WTC11 (cell line): ENCODE measurements at regions not wholly inside any gene's neighbourhood (a gene's known extent, or its start where the extent isn't known, plus 50 kb on each side); places are given as distances from the start of the nearest gene placed in this dataset.

Experiments used
- ATAC-seq: fragments of 200-7000 bp; cut with Tn5 transposase; 2 replicates; pipeline ENCODE4 v1.10.0; 2021; ENCODE audit warnings: mild to moderate bottlenecking, moderate library complexity
- CTCF ChIA-PET: fragments of 300-600 bp; sonication (Branson Sonifier 250); formaldehyde crosslinking; loops from one replicate; lab custom pipeline; 2021; ENCODE audit warnings: antibody characterized with exemption; lab: Charles Lee
- POLR2A ChIA-PET: fragments of 350-600 bp; sonication (Branson Sonifier 250); formaldehyde crosslinking; loops from one replicate; lab custom pipeline; 2021; ENCODE audit warnings: antibody characterized with exemption; lab: Charles Lee
- DNase-seq: peaks from one replicate; pipeline ENCODE4 v3.0.0; 2021; ENCODE audit warnings: low spot score
- H3K27ac Mint-ChIP-seq: 2 replicates; pipeline ENCODE4 v1.8.0; 2021; ENCODE audit warnings: mixed read lengths
- H3K27me3 Mint-ChIP-seq: 2 replicates; pipeline ENCODE4 v1.8.0; 2021; ENCODE audit warnings: low read depth, mild to moderate bottlenecking, moderate library complexity, mixed read lengths
- H3K36me3 Mint-ChIP-seq: 2 replicates; pipeline ENCODE4 v1.8.0; 2021; ENCODE audit warnings: mixed read lengths
- H3K4me1 Mint-ChIP-seq: 2 replicates; pipeline ENCODE4 v1.8.0; 2022; ENCODE audit warnings: mixed read lengths
- H3K4me3 Mint-ChIP-seq: 2 replicates; pipeline ENCODE4 v1.8.0; 2021; ENCODE audit warnings: mild to moderate bottlenecking, moderate library complexity, mixed read lengths
- H3K9me3 Mint-ChIP-seq: 2 replicates; pipeline ENCODE4 v1.8.0; 2021; ENCODE audit warnings: mixed read lengths
- FOXJ3 ChIP-seq: sonication (generic); formaldehyde crosslinking; IDR thresholded peaks from 2 replicates; pipeline ENCODE4 v1.9.0; 2021; ENCODE audit warnings: missing genetic modification reagents, mild to moderate bottlenecking, borderline replicate concordance
- FOXK1 ChIP-seq: sonication (generic); formaldehyde crosslinking; IDR thresholded peaks from 2 replicates; pipeline ENCODE4 v1.8.0; 2022; ENCODE audit warnings: mild to moderate bottlenecking, moderate library complexity, missing genetic modification reagents
- FOXP4 ChIP-seq: sonication (generic); formaldehyde crosslinking; IDR thresholded peaks from 2 replicates; pipeline ENCODE4 v1.8.0; 2022; ENCODE audit warnings: mild to moderate bottlenecking, missing genetic modification reagents
- HMGA2 ChIP-seq: fragments of 250-450 bp; sonication (Bioruptor Pico); IDR thresholded peaks from 2 replicates; pipeline ENCODE4 v1.4.0; 2021; ENCODE audit warnings: mild to moderate bottlenecking, moderate library complexity
- IRF1 ChIP-seq: sonication (generic); formaldehyde crosslinking; IDR thresholded peaks from 2 replicates; pipeline ENCODE4 v1.8.0; 2023; ENCODE audit warnings: missing genetic modification reagents
- IRF2 ChIP-seq: sonication (generic); formaldehyde crosslinking; IDR thresholded peaks from 2 replicates; pipeline ENCODE4 v1.8.0; 2022; ENCODE audit warnings: low read depth, missing genetic modification reagents, borderline replicate concordance
- NFYB ChIP-seq: sonication (generic); formaldehyde crosslinking; conservative IDR thresholded peaks from 2 replicates; pipeline ENCODE4 v1.8.0; 2022; ENCODE audit warnings: low read depth, missing genetic modification reagents
- NR1H2 ChIP-seq: sonication (generic); formaldehyde crosslinking; IDR thresholded peaks from 2 replicates; pipeline ENCODE4 v1.9.0; 2021; ENCODE audit warnings: mild to moderate bottlenecking, moderate library complexity, missing genetic modification reagents
- OVOL2 ChIP-seq: fragments of 250-450 bp; sonication (Bioruptor Pico); IDR thresholded peaks from 2 replicates; pipeline ENCODE4 v1.9.0; 2021; ENCODE audit warnings: mild to moderate bottlenecking, borderline replicate concordance
- PREB ChIP-seq: sonication (generic); formaldehyde crosslinking; IDR thresholded peaks from 2 replicates; pipeline ENCODE4 v1.8.1; 2022; ENCODE audit warnings: mild to moderate bottlenecking, missing genetic modification reagents, moderate library complexity, borderline replicate concordance
- SOX15 ChIP-seq: fragments of 250-450 bp; sonication (Bioruptor Pico); IDR thresholded peaks from 2 replicates; pipeline ENCODE4 v1.9.0; 2021; ENCODE audit warnings: mild to moderate bottlenecking
- STAT6 ChIP-seq: sonication (generic); formaldehyde crosslinking; conservative IDR thresholded peaks from 2 replicates; pipeline ENCODE4 v1.8.1; 2023; ENCODE audit warnings: mild to moderate bottlenecking, low read depth, missing genetic modification reagents, moderate library complexity
- TEAD1 ChIP-seq: sonication (generic); formaldehyde crosslinking; IDR thresholded peaks from 2 replicates; pipeline ENCODE4 v1.8.0; 2022; ENCODE audit warnings: mild to moderate bottlenecking, missing genetic modification reagents
- TEAD4 ChIP-seq: sonication (generic); formaldehyde crosslinking; IDR thresholded peaks from 2 replicates; pipeline ENCODE4 v1.8.0; 2022; ENCODE audit warnings: mild to moderate bottlenecking, missing genetic modification reagents
- TP53 ChIP-seq: sonication (generic); formaldehyde crosslinking; IDR thresholded peaks from 2 replicates; pipeline ENCODE4 v1.8.1; 2023; ENCODE audit warnings: mild to moderate bottlenecking, missing genetic modification reagents
- USF2 ChIP-seq: sonication (generic); formaldehyde crosslinking; IDR thresholded peaks from 2 replicates; pipeline ENCODE4 v1.8.1; 2023; ENCODE audit warnings: mild to moderate bottlenecking, missing genetic modification reagents, moderate library complexity
- ZNF416 ChIP-seq: fragments of 250-450 bp; sonication (Bioruptor Pico); IDR thresholded peaks from 2 replicates; pipeline ENCODE4 v1.9.0; 2021; ENCODE audit warnings: mild to moderate bottlenecking, inconsistent platforms
- ZNF423 ChIP-seq: fragments of 250-450 bp; sonication (Bioruptor Pico); IDR thresholded peaks from 2 replicates; pipeline ENCODE4 v2.1.2; 2022; ENCODE audit warnings: mild to moderate bottlenecking, moderate library complexity
- ZNF671 ChIP-seq: fragments of 250-450 bp; sonication (Bioruptor Pico); IDR thresholded peaks from 2 replicates; pipeline ENCODE4 v1.8.0; 2021; ENCODE audit warnings: mild to moderate bottlenecking
- TF ChIP-seq, protein P1 (sequence below): sonication (generic); formaldehyde crosslinking; IDR thresholded peaks from 2 replicates; pipeline ENCODE4 v1.8.1; 2022; ENCODE audit warnings: low read depth, mild to moderate bottlenecking, moderate library complexity, missing genetic modification reagents, borderline replicate concordance
- TF ChIP-seq, protein P2 (sequence below): sonication (generic); formaldehyde crosslinking; conservative IDR thresholded peaks from 2 replicates; pipeline ENCODE4 v1.8.1; 2022; ENCODE audit warnings: mild to moderate bottlenecking, missing genetic modification reagents
- TF ChIP-seq, protein P3 (sequence below): sonication (generic); formaldehyde crosslinking; IDR thresholded peaks from 2 replicates; pipeline ENCODE4 v1.8.0; 2022; ENCODE audit warnings: mild to moderate bottlenecking, missing genetic modification reagents
- TF ChIP-seq, protein P4 (sequence below): fragments of 250-450 bp; sonication (Bioruptor Pico); IDR thresholded peaks from 2 replicates; pipeline ENCODE4 v2.1.2; 2022; ENCODE audit warnings: mild to moderate bottlenecking, moderate library complexity

DNA sequence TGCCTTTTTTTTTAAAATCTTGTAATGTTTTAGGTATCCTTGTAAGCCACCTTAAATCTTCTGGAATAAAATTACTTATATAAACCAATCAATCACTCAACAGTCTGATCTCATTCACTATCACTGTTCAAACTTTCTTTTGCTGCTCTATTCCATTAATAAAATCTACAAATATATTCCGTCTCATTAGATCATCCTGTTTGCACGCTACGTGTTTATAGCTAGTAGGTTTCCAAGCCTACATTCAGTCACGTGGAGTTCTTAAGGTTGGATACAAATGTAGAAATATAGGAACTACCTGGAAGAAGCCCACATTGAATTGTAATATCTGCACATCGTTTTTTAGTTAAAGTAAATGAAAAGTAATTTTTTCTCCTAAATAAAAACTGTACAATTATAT lies 274.8 kb upstream of the CNTN4 start (continued):
- no peak for TF ChIP-seq IRF2
- no peak for TF ChIP-seq NR1H2 (CRISPR knock-in tag)
- TF ChIP-seq FOXJ3 (CRISPR knock-in tag): no peak
- TF ChIP-seq, protein P1, sequence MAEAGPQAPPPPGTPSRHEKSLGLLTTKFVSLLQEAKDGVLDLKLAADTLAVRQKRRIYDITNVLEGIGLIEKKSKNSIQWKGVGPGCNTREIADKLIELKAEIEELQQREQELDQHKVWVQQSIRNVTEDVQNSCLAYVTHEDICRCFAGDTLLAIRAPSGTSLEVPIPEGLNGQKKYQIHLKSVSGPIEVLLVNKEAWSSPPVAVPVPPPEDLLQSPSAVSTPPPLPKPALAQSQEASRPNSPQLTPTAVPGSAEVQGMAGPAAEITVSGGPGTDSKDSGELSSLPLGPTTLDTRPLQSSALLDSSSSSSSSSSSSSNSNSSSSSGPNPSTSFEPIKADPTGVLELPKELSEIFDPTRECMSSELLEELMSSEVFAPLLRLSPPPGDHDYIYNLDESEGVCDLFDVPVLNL (CRISPR knock-in tag): no peak

DNA sequence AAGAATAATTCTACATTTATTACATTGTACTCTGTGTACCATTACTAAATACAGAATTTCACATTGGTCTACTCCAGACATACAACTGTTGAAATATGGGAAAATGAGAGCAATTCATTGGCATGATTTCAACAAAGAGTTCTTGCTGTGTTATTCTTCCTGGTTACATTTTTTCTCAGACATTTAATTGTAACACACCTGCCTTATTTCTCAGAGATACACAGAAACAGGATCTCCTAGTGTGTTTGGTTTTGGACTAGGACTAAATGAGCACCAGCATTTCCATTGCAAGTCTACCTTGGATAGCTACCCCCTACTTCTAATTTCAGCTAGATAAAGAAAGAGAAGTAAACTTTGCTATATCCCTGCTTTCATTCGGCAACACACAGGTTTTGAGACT lies 274.3 kb upstream of the CNTN4 start:
- ChIA-PET POLR2A (no interaction called here), CTCF (no interaction called here)
- peaks cover 83% of the 10 kb centered on the region for H3K9me3 Mint-ChIP-seq
- H3K27me3 Mint-ChIP-seq: no peaks in the 10 kb centered on the region; the same call in 1 of the 2 replicates
- no peak overlapping the region for H3K27ac Mint-ChIP-seq
- H3K4me3 Mint-ChIP-seq: no peak overlapping the region
- peaks cover 70% of the 10 kb centered on the region for H3K36me3 Mint-ChIP-seq
- H3K4me1 Mint-ChIP-seq: no peaks in the 10 kb centered on the region
- DNase-seq (no peak), ATAC-seq (no peak)
- TF ChIP-seq, protein P2, sequence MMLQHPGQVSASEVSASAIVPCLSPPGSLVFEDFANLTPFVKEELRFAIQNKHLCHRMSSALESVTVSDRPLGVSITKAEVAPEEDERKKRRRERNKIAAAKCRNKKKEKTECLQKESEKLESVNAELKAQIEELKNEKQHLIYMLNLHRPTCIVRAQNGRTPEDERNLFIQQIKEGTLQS (CRISPR knock-in tag): no peak
- no peak for TF ChIP-seq USF2 (CRISPR knock-in tag)
- TF ChIP-seq FOXP4 (CRISPR knock-in tag): no peak
- TF ChIP-seq FOXK1 (CRISPR knock-in tag): no peak
- TF ChIP-seq ZNF423 (CRISPR knock-in tag): no peak
- TF ChIP-seq IRF1 (CRISPR knock-in tag): no peak
- no peak for TF ChIP-seq ZNF416 (CRISPR knock-in tag)
- no peak for TF ChIP-seq SOX15 (CRISPR knock-in tag)
- TF ChIP-seq, protein P3, sequence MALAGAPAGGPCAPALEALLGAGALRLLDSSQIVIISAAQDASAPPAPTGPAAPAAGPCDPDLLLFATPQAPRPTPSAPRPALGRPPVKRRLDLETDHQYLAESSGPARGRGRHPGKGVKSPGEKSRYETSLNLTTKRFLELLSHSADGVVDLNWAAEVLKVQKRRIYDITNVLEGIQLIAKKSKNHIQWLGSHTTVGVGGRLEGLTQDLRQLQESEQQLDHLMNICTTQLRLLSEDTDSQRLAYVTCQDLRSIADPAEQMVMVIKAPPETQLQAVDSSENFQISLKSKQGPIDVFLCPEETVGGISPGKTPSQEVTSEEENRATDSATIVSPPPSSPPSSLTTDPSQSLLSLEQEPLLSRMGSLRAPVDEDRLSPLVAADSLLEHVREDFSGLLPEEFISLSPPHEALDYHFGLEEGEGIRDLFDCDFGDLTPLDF (CRISPR knock-in tag): no peak
- TF ChIP-seq NFYB (CRISPR knock-in tag): no peak
- TF ChIP-seq, protein P4, sequence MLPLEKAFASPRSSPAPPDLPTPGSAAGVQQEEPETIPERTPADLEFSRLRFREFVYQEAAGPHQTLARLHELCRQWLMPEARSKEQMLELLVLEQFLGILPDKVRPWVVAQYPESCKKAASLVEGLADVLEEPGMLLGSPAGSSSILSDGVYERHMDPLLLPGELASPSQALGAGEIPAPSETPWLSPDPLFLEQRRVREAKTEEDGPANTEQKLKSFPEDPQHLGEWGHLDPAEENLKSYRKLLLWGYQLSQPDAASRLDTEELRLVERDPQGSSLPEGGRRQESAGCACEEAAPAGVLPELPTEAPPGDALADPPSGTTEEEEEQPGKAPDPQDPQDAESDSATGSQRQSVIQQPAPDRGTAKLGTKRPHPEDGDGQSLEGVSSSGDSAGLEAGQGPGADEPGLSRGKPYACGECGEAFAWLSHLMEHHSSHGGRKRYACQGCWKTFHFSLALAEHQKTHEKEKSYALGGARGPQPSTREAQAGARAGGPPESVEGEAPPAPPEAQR (CRISPR knock-in tag): no peak
- no peak for TF ChIP-seq ZNF671
- TF ChIP-seq OVOL2 (CRISPR knock-in tag): no peak

DNA sequence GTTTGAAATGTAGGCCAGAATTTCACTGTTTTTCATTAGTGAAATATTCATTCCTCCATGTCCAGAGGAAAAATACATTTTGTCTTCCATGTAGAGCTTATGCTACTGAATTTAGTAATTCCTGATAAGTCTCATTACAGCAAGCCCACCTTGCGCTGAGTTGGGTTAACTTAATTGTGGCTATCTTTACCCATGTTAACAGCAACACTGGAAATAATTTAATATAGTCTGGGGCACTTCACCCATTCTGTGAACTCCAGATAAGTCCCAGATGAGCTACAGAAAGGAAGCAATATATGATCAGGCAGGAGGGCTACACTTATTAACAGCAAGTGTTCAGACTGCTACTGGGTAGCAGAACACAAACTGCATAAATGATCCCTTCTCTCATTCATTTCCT lies 270.1 kb upstream of the CNTN4 start:
- ChIA-PET POLR2A (no interaction called here), CTCF (no interaction called here)
- Mint-ChIP-seq H3K27ac (no peak overlapping the region), H3K4me1 (no peaks in the 10 kb centered on the region), H3K9me3 (peaks cover 87% of the 10 kb centered on the region), H3K27me3 (no peaks in the 10 kb centered on the region; the same call in 1 of the 2 replicates), H3K36me3 (peaks cover 71% of the 10 kb centered on the region), H3K4me3 (no peak overlapping the region)
- DNase-seq (no peak), ATAC-seq (no peak)
- TF ChIP-seq TEAD1 (CRISPR knock-in tag) (no peak), HMGA2 (no peak), PREB (CRISPR knock-in tag) (no peak), STAT6 (no peak), TEAD4 (CRISPR knock-in tag) (no peak), TP53 (CRISPR knock-in tag) (no peak)
